GM23338 (cell line): ENCODE measurements at regions not wholly inside any gene's neighbourhood (a gene's known extent, or its start where the extent isn't known, plus 50 kb on each side); places are given as distances from the start of the nearest gene placed in this dataset.

ENCODE experiments used
- CREB1 ChIP-seq: fragments of 250-450 bp; sonication (Bioruptor Pico); IDR thresholded peaks from 2 replicates; pipeline ENCODE4 v1.5.0; 2020; ENCODE audit warnings: low read depth, mild to moderate bottlenecking, moderate library complexity
- EZH2 ChIP-seq: fragments of 200-600 bp; sonication (generic); IDR thresholded peaks from one replicate; pipeline ENCODE4 v1.8.0; 2017; ENCODE audit warnings: antibody characterized with exemption, mild to moderate bottlenecking, low read depth; ENCODE audit not compliant: unreplicated experiment
- EZH2phosphoT487 ChIP-seq: fragments of 200-600 bp; sonication (generic); IDR thresholded peaks from one replicate; pipeline ENCODE4 v1.8.1; 2018; ENCODE audit warnings: antibody characterized with exemption; ENCODE audit not compliant: unreplicated experiment
- JUNB ChIP-seq: IDR thresholded peaks from one replicate; pipeline ENCODE4 v1.6.1; 2016; ENCODE audit warnings: antibody characterized with exemption; ENCODE audit not compliant: unreplicated experiment
- POLR2AphosphoS5 ChIP-seq: IDR thresholded peaks from 2 replicates; pipeline ENCODE4 v1.6.1; 2016; ENCODE audit warnings: antibody characterized with exemption, low read depth
- TF ChIP-seq, protein P1 (sequence below), 2 experiments: fragments of 200-600 bp in 1 of 2; sonication (generic) in 1 of 2; conservative IDR thresholded peaks; 2 replicates each; pipeline versions ENCODE4 v1.5.1 to v1.6.1; 2016 to 2017; ENCODE audit warnings: antibody characterized with exemption in 2 of 2, low read depth in 2 of 2, mild to moderate bottlenecking in 2 of 2, moderate library complexity in 1 of 2
- TF ChIP-seq, protein P2 (sequence below): IDR thresholded peaks from one replicate; pipeline ENCODE4 v1.6.1; 2018; ENCODE audit warnings: antibody characterized with exemption; ENCODE audit not compliant: unreplicated experiment
- TF ChIP-seq, protein P3 (sequence below): fragments of 250-450 bp; sonication (Bioruptor Pico); IDR thresholded peaks from 2 replicates; pipeline ENCODE4 v1.5.0; 2020; ENCODE audit warnings: mild to moderate bottlenecking, moderate library complexity

DNA sequence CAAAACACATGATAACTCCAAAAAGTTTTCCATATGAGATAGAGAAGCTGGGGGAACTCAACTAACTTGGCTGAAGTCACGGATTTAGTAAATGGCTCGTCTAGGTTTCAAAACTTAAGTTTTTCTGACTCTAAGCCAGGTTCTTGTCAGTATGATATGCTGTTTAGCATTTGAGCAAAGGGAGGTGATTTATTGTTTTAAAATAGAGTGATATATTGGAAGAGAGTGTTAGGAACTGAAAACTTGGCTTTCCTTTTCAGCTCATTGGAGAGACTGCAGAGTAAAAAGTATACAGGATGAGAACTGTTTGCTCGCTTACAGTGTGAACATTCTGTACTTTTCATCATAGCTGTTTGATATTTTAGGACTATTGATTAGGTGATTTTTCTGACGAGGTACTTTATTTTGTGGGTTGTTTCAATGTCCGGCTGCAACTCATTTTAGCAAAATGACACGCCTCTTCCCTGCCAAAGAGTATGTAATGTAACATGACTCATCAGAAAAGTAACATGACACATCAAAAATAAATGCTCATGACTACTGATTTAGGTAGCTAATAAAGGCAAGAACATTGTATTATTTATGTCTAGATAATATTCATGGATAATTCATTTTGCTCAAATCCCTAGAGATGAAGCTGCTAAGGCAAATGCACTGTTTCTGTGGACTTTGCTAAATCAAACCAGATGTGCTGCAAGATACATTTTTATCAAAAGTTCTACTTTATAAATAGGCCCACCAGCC is 355.1 kb downstream of the GPATCH2 start:
- no peak for TF ChIP-seq EZH2
- TF ChIP-seq, protein P1, sequence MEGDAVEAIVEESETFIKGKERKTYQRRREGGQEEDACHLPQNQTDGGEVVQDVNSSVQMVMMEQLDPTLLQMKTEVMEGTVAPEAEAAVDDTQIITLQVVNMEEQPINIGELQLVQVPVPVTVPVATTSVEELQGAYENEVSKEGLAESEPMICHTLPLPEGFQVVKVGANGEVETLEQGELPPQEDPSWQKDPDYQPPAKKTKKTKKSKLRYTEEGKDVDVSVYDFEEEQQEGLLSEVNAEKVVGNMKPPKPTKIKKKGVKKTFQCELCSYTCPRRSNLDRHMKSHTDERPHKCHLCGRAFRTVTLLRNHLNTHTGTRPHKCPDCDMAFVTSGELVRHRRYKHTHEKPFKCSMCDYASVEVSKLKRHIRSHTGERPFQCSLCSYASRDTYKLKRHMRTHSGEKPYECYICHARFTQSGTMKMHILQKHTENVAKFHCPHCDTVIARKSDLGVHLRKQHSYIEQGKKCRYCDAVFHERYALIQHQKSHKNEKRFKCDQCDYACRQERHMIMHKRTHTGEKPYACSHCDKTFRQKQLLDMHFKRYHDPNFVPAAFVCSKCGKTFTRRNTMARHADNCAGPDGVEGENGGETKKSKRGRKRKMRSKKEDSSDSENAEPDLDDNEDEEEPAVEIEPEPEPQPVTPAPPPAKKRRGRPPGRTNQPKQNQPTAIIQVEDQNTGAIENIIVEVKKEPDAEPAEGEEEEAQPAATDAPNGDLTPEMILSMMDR (conservative IDR thresholded peaks at IDR 0.05; ENCODE audit: low read depth in 2 of 2): no peak
- no peak for TF ChIP-seq POLR2AphosphoS5
- TF ChIP-seq, protein P2, sequence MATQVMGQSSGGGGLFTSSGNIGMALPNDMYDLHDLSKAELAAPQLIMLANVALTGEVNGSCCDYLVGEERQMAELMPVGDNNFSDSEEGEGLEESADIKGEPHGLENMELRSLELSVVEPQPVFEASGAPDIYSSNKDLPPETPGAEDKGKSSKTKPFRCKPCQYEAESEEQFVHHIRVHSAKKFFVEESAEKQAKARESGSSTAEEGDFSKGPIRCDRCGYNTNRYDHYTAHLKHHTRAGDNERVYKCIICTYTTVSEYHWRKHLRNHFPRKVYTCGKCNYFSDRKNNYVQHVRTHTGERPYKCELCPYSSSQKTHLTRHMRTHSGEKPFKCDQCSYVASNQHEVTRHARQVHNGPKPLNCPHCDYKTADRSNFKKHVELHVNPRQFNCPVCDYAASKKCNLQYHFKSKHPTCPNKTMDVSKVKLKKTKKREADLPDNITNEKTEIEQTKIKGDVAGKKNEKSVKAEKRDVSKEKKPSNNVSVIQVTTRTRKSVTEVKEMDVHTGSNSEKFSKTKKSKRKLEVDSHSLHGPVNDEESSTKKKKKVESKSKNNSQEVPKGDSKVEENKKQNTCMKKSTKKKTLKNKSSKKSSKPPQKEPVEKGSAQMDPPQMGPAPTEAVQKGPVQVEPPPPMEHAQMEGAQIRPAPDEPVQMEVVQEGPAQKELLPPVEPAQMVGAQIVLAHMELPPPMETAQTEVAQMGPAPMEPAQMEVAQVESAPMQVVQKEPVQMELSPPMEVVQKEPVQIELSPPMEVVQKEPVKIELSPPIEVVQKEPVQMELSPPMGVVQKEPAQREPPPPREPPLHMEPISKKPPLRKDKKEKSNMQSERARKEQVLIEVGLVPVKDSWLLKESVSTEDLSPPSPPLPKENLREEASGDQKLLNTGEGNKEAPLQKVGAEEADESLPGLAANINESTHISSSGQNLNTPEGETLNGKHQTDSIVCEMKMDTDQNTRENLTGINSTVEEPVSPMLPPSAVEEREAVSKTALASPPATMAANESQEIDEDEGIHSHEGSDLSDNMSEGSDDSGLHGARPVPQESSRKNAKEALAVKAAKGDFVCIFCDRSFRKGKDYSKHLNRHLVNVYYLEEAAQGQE: no peak
- no peak for TF ChIP-seq JUNB
- no peak for TF ChIP-seq EZH2phosphoT487
- TF ChIP-seq, protein P3, sequence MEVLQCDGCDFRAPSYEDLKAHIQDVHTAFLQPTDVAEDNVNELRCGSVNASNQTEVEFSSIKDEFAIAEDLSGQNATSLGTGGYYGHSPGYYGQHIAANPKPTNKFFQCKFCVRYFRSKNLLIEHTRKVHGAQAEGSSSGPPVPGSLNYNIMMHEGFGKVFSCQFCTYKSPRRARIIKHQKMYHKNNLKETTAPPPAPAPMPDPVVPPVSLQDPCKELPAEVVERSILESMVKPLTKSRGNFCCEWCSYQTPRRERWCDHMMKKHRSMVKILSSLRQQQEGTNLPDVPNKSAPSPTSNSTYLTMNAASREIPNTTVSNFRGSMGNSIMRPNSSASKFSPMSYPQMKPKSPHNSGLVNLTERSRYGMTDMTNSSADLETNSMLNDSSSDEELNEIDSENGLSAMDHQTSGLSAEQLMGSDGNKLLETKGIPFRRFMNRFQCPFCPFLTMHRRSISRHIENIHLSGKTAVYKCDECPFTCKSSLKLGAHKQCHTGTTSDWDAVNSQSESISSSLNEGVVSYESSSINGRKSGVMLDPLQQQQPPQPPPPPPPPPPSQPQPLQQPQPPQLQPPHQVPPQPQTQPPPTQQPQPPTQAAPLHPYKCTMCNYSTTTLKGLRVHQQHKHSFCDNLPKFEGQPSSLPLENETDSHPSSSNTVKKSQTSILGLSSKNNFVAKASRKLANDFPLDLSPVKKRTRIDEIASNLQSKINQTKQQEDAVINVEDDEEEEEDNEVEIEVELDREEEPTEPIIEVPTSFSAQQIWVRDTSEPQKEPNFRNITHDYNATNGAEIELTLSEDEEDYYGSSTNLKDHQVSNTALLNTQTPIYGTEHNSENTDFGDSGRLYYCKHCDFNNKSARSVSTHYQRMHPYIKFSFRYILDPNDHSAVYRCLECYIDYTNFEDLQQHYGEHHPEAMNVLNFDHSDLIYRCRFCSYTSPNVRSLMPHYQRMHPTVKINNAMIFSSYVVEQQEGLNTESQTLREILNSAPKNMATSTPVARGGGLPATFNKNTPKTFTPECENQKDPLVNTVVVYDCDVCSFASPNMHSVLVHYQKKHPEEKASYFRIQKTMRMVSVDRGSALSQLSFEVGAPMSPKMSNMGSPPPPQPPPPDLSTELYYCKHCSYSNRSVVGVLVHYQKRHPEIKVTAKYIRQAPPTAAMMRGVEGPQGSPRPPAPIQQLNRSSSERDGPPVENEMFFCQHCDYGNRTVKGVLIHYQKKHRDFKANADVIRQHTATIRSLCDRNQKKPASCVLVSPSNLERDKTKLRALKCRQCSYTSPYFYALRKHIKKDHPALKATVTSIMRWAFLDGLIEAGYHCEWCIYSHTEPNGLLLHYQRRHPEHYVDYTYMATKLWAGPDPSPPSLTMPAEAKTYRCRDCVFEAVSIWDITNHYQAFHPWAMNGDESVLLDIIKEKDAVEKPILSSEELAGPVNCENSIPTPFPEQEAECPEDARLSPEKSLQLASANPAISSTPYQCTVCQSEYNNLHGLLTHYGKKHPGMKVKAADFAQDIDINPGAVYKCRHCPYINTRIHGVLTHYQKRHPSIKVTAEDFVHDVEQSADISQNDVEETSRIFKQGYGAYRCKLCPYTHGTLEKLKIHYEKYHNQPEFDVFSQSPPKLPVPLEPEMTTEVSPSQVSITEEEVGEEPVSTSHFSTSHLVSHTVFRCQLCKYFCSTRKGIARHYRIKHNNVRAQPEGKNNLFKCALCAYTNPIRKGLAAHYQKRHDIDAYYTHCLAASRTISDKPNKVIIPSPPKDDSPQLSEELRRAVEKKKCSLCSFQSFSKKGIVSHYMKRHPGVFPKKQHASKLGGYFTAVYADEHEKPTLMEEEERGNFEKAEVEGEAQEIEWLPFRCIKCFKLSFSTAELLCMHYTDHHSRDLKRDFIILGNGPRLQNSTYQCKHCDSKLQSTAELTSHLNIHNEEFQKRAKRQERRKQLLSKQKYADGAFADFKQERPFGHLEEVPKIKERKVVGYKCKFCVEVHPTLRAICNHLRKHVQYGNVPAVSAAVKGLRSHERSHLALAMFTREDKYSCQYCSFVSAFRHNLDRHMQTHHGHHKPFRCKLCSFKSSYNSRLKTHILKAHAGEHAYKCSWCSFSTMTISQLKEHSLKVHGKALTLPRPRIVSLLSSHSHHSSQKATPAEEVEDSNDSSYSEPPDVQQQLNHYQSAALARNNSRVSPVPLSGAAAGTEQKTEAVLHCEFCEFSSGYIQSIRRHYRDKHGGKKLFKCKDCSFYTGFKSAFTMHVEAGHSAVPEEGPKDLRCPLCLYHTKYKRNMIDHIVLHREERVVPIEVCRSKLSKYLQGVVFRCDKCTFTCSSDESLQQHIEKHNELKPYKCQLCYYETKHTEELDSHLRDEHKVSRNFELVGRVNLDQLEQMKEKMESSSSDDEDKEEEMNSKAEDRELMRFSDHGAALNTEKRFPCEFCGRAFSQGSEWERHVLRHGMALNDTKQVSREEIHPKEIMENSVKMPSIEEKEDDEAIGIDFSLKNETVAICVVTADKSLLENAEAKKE (CRISPR knock-in tag): no peak
- no peak for TF ChIP-seq CREB1
